ENCODE measurements at regions not wholly inside any gene's neighbourhood (a gene's known extent, or its start where the extent isn't known, plus 50 kb on each side); places are given as distances from the start of the nearest gene placed in this dataset.

DNA sequence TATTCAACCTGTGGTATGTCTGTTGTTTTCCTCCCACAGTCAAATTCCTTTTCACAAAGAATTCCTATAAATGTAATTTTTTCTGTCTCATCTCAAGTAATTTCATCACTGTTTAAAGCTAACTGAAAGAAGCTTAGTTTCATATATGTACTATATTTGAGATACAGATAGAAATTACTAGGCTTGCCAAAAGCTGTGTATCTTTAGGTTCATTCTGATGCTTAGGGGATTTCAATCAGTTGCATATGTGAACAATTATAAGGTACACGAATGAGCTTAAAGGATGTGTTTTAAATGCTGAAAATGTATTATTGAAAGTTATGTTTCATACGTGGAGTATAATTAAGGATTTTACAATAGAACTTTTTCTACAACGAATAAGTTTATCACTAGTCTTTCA lies 59.2 kb upstream of the DSG1 start:
- H3K9me3 ChIP-seq, result no peaks in the 10 kb centered on the region
- H3K27ac ChIP-seq, result no peak overlapping the region
- H3K4me1 ChIP-seq, result no peaks in the 10 kb centered on the region
- intact Hi-C loops (cut with DNase I; ENCODE audit: low total_unique reads), result no loop called here
- no peaks in the 10 kb centered on the region for H3K36me3 ChIP-seq
- no peak overlapping the region for H3K4me3 ChIP-seq
- no peak for TF ChIP-seq POLR2A (IDR thresholded peaks at IDR 0.05)
- TF ChIP-seq, protein P1, sequence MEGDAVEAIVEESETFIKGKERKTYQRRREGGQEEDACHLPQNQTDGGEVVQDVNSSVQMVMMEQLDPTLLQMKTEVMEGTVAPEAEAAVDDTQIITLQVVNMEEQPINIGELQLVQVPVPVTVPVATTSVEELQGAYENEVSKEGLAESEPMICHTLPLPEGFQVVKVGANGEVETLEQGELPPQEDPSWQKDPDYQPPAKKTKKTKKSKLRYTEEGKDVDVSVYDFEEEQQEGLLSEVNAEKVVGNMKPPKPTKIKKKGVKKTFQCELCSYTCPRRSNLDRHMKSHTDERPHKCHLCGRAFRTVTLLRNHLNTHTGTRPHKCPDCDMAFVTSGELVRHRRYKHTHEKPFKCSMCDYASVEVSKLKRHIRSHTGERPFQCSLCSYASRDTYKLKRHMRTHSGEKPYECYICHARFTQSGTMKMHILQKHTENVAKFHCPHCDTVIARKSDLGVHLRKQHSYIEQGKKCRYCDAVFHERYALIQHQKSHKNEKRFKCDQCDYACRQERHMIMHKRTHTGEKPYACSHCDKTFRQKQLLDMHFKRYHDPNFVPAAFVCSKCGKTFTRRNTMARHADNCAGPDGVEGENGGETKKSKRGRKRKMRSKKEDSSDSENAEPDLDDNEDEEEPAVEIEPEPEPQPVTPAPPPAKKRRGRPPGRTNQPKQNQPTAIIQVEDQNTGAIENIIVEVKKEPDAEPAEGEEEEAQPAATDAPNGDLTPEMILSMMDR (IDR thresholded peaks at IDR 0.05), result no peak
- no peaks in the 10 kb centered on the region for H3K27me3 ChIP-seq
- DNase-seq, result no peak

DNA sequence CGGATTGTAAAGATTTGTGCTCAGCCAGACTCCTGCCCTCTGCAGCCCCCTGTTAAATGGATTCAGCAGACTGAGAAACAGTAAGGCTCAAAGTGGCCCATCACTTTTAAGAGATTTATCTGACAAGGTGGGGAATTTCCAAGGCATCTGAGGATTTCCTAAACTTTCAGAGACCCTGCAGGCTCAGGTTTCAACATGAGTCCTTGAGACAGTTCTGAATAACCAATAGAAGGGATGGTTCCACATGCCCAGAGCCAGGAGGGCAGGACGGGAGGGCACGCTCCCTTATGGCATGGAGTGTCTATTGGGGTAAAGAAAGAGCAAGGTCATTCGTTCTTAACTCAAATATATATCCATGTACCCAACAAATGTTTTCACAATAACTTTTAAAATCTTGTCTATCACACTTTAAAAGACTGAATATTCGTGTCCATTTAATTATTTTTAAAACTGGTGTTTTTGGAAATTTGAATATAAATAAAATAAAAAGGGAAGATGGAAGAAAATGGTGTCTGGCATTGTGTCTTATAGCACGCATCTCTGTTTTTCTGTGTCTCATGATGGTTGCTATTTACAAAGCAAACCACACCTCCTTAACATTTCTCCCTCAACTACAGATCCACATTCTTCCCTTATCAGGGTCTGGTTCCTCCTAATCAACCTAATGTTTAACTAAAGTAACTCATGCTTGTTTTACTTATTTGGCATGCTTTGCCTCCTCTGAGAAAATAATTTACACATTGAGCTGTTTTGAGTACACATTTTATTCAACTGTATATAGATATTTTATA lies 56.0 kb upstream of the DSG1 start:
- Histone ChIP-seq H3K27me3 (no peaks in the 10 kb centered on the region), H3K4me1 (no peaks in the 10 kb centered on the region), H3K4me3 (no peak overlapping the region), H3K27ac (no peak overlapping the region), H3K36me3 (no peaks in the 10 kb centered on the region), H3K9me3 (no peaks in the 10 kb centered on the region)
- no peak for DNase-seq
- intact Hi-C loops (cut with DNase I; ENCODE audit: low total_unique reads), result no loop called here
- no peak for TF ChIP-seq POLR2A (IDR thresholded peaks at IDR 0.05)
- TF ChIP-seq, protein P1 (IDR thresholded peaks at IDR 0.05), result no peak

DNA sequence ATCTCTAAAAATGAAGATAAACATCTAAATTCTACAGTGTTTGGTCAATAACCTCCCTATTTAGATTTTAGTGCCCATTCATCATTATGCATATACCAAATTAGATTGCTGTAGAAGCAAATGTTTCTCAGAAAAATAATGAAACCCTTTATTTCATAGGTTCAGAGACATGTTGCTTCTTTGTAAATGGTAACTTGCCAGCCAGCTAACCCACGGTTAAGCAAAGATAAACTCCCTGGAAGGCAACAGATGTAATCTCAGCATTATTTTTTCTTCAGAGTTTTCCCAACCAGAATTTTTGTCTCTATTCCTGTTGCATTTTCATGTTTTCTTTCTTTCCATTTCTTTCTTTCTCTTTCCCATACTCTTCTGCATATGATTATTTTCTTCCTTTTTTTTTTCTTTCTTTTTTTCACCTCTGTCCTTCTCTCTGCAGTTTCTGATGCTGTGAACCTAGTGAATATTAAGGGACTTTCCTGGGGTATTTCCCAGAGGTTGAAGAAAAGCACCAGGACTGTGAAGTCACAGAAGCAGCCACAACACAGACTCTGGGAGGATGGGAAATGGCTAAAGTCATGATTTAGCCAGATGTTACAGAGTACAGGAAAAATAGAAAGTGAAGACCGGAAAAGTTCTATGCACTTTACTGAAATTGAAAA lies 50.0 kb upstream of the DSG1 start:
- no peaks in the 10 kb centered on the region for H3K36me3 ChIP-seq
- intact Hi-C loops (cut with DNase I; ENCODE audit: low total_unique reads), result no loop called here
- H3K9me3 ChIP-seq, result no peaks in the 10 kb centered on the region
- H3K27ac ChIP-seq, result no peak overlapping the region
- no peak for DNase-seq
- no peak for TF ChIP-seq POLR2A (IDR thresholded peaks at IDR 0.05)
- TF ChIP-seq, protein P1 (IDR thresholded peaks at IDR 0.05), result no peak
- no peak overlapping the region for H3K4me3 ChIP-seq
- H3K4me1 ChIP-seq, result no peaks in the 10 kb centered on the region
- H3K27me3 ChIP-seq, result no peaks in the 10 kb centered on the region

Measured in uterus (tissue), 3 donors.